Subcutaneous abdominal adipose tissue (tissue), 5 donors: ENCODE measurements at regions not wholly inside any gene's neighbourhood (a gene's known extent, or its start where the extent isn't known, plus 50 kb on each side); places are given as distances from the start of the nearest gene placed in this dataset.

Experiments used
- H3K27ac ChIP-seq: one replicate; pipeline ENCODE4 v1.7.0; 2013; ENCODE audit warnings: low read depth, mild to moderate bottlenecking, inconsistent platforms, low read length, moderate library complexity
- H3K27me3 ChIP-seq, 5 donors: one replicate each; pipeline ENCODE4 v1.7.0; 2013; ENCODE audit warnings: low read length in 5 of 5, inconsistent platforms in 1 of 5; ENCODE audit not compliant: control insufficient read depth in 5 of 5, insufficient read depth in 4 of 5
- H3K36me3 ChIP-seq, 5 donors: one replicate each; pipeline ENCODE4 v1.7.0; 2013; ENCODE audit warnings: low read length in 5 of 5; ENCODE audit not compliant: control insufficient read depth in 5 of 5, insufficient read depth in 5 of 5
- H3K4me1 ChIP-seq, 5 donors: one replicate each; pipeline ENCODE4 v1.7.0; 2013; ENCODE audit warnings: low read length in 5 of 5, mild to moderate bottlenecking in 3 of 5, moderate library complexity in 1 of 5; ENCODE audit not compliant: control insufficient read depth in 5 of 5, insufficient read depth in 5 of 5
- H3K4me3 ChIP-seq, 5 donors: one replicate each; pipeline ENCODE4 v1.7.0; 2013; ENCODE audit warnings: low read length in 5 of 5, low read depth in 1 of 5
- H3K9ac ChIP-seq, 5 donors: one replicate each; pipeline ENCODE4 v1.7.0; 2013; ENCODE audit warnings: low read length in 5 of 5, mild to moderate bottlenecking in 4 of 5, moderate library complexity in 3 of 5
- H3K9me3 ChIP-seq, 5 donors: one replicate each; pipeline ENCODE4 v1.7.0; 2013; ENCODE audit warnings: low read length in 5 of 5; ENCODE audit not compliant: control insufficient read depth in 5 of 5
- donor health status: healthy.
- donor health status: healthy.
- donor health status: healthy.
- donor health status: healthy.
- donor health status: healthy.

- Histone ChIP-seq H3K9ac (no peak overlapping the region), H3K4me1 (peaks cover 0 to under 1% (median 0%) of the 10 kb centered on the region in 5 donors), H3K27me3 (no peaks in the 10 kb centered on the region), H3K36me3 (no peaks in the 10 kb centered on the region), H3K4me3 (no peak overlapping the region), H3K9me3 (no peaks in the 10 kb centered on the region), H3K27ac (no peak overlapping the region)
These were observed 297.5 kb upstream of the COX7C start for GRCh38 chr5:86320266-86320665.

DNA sequence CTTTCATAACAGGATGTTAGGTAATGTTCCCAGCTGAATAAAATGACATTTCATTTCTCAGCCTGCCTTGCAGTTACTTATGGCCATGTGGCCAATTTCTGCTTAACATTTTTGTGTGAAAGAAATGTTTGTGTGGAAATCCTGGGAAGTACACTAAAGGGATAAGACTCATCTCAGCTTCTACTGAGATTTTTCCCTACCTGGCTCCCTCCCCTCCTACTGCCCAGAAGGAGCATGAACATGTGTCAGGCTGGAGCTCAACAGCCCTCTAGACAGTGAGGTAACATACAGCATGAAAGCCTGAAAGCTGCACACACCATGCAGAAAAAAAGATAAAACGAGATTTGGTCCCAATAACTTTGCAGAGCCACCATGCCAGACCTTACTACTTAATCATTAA lies 288.4 kb upstream of the COX7C start:
- Histone ChIP-seq H3K9ac (no peak overlapping the region), H3K27me3 (no peaks in the 10 kb centered on the region), H3K4me3 (no peak overlapping the region), H3K27ac (no peak overlapping the region), H3K4me1 (peaks cover 0 to 2% (median 0%) of the 10 kb centered on the region in 5 donors), H3K9me3 (no peaks in the 10 kb centered on the region), H3K36me3 (no peaks in the 10 kb centered on the region)

GRCh38 chr5:86330736-86331135 lies 287.0 kb upstream of the COX7C start:
- Histone ChIP-seq H3K4me1 (peaks cover 0 to 2% (median 0%) of the 10 kb centered on the region in 5 donors), H3K27ac (no peak overlapping the region), H3K9me3 (no peaks in the 10 kb centered on the region), H3K4me3 (no peak overlapping the region), H3K27me3 (no peaks in the 10 kb centered on the region), H3K36me3 (no peaks in the 10 kb centered on the region), H3K9ac (no peak overlapping the region)

GRCh38 chr5:86332851-86333250 lies 284.9 kb upstream of the COX7C start:
- H3K27ac ChIP-seq, result no peak overlapping the region
- H3K4me1 ChIP-seq, result peaks cover 0 to 2% (median 0%) of the 10 kb centered on the region in 5 donors
- H3K9me3 ChIP-seq, result no peaks in the 10 kb centered on the region
- no peaks in the 10 kb centered on the region for H3K36me3 ChIP-seq
- H3K9ac ChIP-seq, result no peak overlapping the region
- no peaks in the 10 kb centered on the region for H3K27me3 ChIP-seq
- no peak overlapping the region for H3K4me3 ChIP-seq

- peaks cover 0 to 4% (median 0%) of the 10 kb centered on the region in 5 donors for H3K27me3 ChIP-seq
- no peak overlapping the region for H3K27ac ChIP-seq
- no peaks in the 10 kb centered on the region for H3K36me3 ChIP-seq
- no peaks in the 10 kb centered on the region for H3K9me3 ChIP-seq
- no peak overlapping the region for H3K9ac ChIP-seq
- no peak overlapping the region for H3K4me3 ChIP-seq
- no peaks in the 10 kb centered on the region for H3K4me1 ChIP-seq
These were observed 279.9 kb upstream of the COX7C start for GRCh38 chr5:86337667-86338460.

DNA sequence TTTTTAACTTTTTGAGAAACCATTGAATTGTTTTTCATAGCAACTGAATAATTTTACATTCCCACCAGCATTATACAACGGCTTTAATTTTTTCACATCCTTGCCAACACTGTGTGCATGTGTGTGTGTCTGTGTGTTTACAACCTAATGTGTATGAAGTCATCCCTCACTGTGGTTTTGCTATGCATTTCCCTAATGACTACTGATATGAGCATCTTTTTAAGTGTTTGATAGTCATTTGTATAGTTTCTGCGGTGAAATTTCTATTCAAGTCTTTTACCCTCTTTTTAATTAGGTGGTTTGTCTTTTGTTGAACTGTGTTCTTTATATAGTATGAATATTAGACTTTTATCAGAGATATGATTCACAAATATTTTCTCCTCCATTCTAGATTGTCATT lies 263.1 kb upstream of the COX7C start:
- Histone ChIP-seq H3K27me3 (no peaks in the 10 kb centered on the region), H3K4me3 (no peak overlapping the region), H3K27ac (no peak overlapping the region), H3K9ac (no peak overlapping the region), H3K36me3 (no peaks in the 10 kb centered on the region), H3K9me3 (no peaks in the 10 kb centered on the region), H3K4me1 (no peaks in the 10 kb centered on the region)

GRCh38 chr5:86360801-86361200 lies 256.9 kb upstream of the COX7C start:
- H3K27me3 ChIP-seq, result no peaks in the 10 kb centered on the region
- no peak overlapping the region for H3K9ac ChIP-seq
- H3K9me3 ChIP-seq, result no peaks in the 10 kb centered on the region
- no peak overlapping the region for H3K4me3 ChIP-seq
- no peaks in the 10 kb centered on the region for H3K4me1 ChIP-seq
- no peak overlapping the region for H3K27ac ChIP-seq
- no peaks in the 10 kb centered on the region for H3K36me3 ChIP-seq

- H3K9ac ChIP-seq, result no peak overlapping the region
- H3K9me3 ChIP-seq, result no peaks in the 10 kb centered on the region
- H3K36me3 ChIP-seq, result no peaks in the 10 kb centered on the region
- H3K27me3 ChIP-seq, result no peaks in the 10 kb centered on the region
- H3K27ac ChIP-seq, result no peak overlapping the region
- no peak overlapping the region for H3K4me3 ChIP-seq
- peaks cover 0 to 3% (median 0%) of the 10 kb centered on the region in 5 donors for H3K4me1 ChIP-seq
These were observed 246.7 kb upstream of the COX7C start for GRCh38 chr5:86371061-86371460.

- no peak overlapping the region for H3K27ac ChIP-seq
- no peak overlapping the region for H3K4me3 ChIP-seq
- peaks cover 0 to 3% (median 0%) of the 10 kb centered on the region in 5 donors for H3K4me1 ChIP-seq
- H3K9me3 ChIP-seq, result peaks cover 0 to 2% (median 0%) of the 10 kb centered on the region in 5 donors
- no peaks in the 10 kb centered on the region for H3K36me3 ChIP-seq
- no peaks in the 10 kb centered on the region for H3K27me3 ChIP-seq
- no peak overlapping the region for H3K9ac ChIP-seq
These were observed 243.1 kb upstream of the COX7C start for GRCh38 chr5:86374611-86375010.

- Histone ChIP-seq H3K9ac (no peak overlapping the region), H3K9me3 (peaks cover 0 to 2% (median 0%) of the 10 kb centered on the region in 5 donors), H3K27ac (no peak overlapping the region), H3K4me3 (no peak overlapping the region), H3K27me3 (no peaks in the 10 kb centered on the region), H3K36me3 (no peaks in the 10 kb centered on the region), H3K4me1 (no peaks in the 10 kb centered on the region)
These were observed 241.5 kb upstream of the COX7C start for GRCh38 chr5:86376214-86376613.
